PC-9 (cell line): ENCODE measurements at regions not wholly inside any gene's neighbourhood (a gene's known extent, or its start where the extent isn't known, plus 50 kb on each side); places are given as distances from the start of the nearest gene placed in this dataset.

Experiments used
- CTCF ChIP-seq: fragments of 200-600 bp; sonication (generic); conservative IDR thresholded peaks from 2 replicates; pipeline ENCODE4 v1.6.1; 2017; ENCODE audit warnings: mixed run types, antibody characterized with exemption, mild to moderate bottlenecking, moderate library complexity
- EZH2 ChIP-seq: fragments of 200-600 bp; sonication (generic); IDR thresholded peaks from 2 replicates; pipeline ENCODE4 v1.8.0; 2017; ENCODE audit warnings: antibody characterized with exemption, low read depth

GRCh38 chr5:40284863-40285262 lies 394.9 kb upstream of the PTGER4 start:
- TF ChIP-seq CTCF (no peak), EZH2 (no peak)
